ENCODE measurements at regions not wholly inside any gene's neighbourhood (a gene's known extent, or its start where the extent isn't known, plus 50 kb on each side); places are given as distances from the start of the nearest gene placed in this dataset.

- DNase-seq (ENCODE audit: low read depth): no peak
Observed at GRCh38 chr3:150064971-150065370, 94.3 kb upstream of the PFN2 start.

- DNase-seq (ENCODE audit: low read depth): no peak
Observed at GRCh38 chr3:150063237-150063636, 92.5 kb upstream of the PFN2 start.

- peak; percentile 90 for DNase-seq (ENCODE audit: low read depth)
Observed at GRCh38 chr3:150062492-150062891, 91.8 kb upstream of the PFN2 start.

DNA sequence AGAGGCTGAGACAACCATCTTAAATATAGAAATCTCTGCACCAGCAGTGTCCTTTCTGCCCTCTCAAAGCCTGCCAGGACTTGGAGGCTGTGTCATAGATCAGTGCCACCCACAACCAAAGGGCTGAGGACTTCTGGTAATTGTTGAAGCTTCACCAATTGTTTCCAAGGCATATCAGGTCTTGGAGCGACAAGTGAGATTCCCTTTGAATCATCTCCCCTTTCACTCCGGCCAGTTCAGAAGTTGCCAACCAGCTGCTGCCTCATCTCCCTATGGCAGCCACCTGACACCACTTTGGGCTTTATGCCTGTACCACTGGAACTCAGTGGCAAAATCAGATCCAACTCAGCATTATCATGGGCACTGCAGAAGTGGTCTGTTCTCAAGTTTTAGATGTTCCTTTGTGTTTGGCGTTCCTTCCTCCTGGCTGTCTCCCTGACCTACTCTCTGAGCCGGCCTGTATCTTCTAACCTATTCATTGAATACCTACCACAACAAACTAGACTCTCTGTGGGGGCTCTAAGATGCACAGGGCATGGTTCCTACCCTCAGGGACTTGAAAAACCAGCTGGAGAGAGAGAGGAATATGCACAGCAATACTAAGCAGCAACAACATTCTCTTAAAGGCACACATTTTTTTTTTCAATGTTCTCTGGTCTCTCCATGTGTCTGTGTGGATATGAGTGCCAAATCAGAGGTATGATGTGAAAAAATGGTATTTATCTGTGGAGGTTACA lies 90.8 kb upstream of the PFN2 start:
- peak; percentile 65 for DNase-seq (ENCODE audit: low read depth)

DNA sequence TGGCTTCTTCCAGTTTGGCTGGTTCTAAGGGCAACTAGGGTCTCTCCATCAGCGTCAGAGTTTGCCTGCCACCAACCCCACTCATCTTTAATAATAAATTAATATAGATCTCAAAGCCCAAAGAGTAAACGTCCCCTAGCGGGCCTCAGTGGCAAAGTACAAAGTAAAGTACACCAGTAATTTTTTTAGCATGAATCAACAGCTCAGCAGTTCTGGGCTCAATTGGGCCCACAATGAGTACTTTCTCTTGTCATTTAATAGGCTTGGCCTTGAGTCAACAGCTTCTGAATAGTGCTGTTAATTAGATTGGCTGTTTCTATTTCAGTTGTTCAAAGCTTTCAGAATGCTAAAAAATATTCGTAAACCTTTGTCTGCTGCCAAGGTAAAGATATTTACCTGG lies 89.0 kb upstream of the PFN2 start:
- no peak for DNase-seq (ENCODE audit: low read depth)

DNA sequence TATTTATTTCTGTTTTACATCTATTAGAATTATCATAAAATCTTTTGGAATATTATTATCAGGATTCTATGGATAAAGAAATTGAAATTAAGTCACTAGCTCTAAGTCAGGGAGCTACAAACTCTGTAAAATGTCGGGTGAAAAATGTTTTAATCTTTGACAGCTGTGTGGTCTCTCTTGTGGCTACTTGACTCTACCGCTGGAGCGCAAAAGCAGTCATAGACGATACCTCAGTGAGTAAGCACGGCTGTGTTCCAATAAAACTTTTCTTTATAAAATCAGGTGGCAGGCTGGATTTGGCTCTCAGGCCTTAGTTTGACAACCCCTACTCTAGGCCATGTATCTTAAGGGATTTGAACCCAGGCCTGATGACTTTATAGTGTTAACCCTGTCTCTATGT lies 88.5 kb upstream of the PFN2 start:
- no peak for DNase-seq (ENCODE audit: low read depth)

DNA sequence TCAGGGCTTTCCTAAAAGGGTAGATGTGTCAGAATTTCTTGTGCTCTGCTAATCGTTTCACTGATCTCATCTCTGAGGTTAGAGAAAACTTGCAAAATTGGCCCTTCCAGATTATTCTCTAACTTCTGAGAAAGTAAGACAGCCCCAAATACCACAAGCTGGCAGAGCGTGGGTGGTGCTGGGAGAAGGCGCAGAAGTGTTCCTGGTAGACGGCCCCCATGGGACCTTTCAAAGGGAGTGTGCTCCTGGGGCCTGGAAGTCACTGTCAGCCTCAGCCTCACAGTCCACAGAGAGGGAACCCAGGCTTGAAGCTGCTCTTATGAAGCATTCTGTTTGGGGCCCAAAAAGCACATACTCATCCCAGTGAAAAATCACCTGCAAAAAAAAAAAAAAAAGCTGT lies 86.5 kb upstream of the PFN2 start:
- DNase-seq (ENCODE audit: low read depth): no peak

GRCh38 chr3:150055332-150055731 lies 84.6 kb upstream of the PFN2 start:
- no peak for DNase-seq (ENCODE audit: low read depth)

DNA sequence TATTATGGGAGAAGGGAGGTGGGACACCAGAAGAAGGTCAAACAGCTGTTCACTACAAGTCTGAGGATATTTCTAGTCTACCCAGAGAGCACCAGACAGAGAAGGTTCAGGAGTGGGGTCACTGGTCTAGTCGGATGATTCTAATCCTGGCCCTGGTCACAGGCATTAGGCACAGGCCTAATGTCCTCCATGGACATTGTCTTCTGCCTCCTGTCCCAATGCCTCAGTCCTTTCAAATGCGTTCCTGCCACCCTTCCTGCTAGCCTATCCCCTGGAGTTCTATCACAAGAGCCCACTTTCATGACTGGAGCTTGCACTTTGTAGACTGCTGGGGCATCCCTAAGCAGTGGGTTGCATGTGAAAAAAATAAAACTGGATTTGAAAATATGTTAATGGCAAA lies 83.9 kb upstream of the PFN2 start:
- DNase-seq (ENCODE audit: low read depth): no peak

DNA sequence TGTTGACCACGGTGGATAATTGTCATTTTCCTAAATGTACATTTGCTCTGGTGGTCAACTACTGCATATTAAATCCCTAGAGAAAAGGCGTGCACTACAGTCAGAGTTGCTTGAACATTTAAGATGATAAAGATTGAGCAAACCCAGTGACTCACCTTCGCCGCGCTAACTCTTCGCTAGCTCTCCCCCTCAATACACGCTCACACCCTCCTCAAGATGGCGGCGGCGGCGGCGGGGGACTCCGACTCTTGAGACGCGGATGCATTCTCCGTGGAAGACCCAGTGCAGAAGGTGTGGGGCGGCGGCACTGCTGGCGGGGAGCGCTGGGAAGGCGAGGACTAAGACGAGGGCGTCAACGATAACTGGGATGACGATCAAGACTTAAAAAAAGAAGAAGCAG lies 79.8 kb upstream of the PFN2 start:
- no peak for DNase-seq (ENCODE audit: low read depth)

GRCh38 chr3:150049317-150049716 lies 78.6 kb upstream of the PFN2 start:
- DNase-seq (ENCODE audit: low read depth): no peak

GRCh38 chr3:150041877-150042276 lies 71.2 kb upstream of the PFN2 start:
- DNase-seq (ENCODE audit: low read depth): no peak

- DNase-seq (ENCODE audit: low read depth): no peak
Observed at GRCh38 chr3:150040097-150040496, 69.4 kb upstream of the PFN2 start.

DNA sequence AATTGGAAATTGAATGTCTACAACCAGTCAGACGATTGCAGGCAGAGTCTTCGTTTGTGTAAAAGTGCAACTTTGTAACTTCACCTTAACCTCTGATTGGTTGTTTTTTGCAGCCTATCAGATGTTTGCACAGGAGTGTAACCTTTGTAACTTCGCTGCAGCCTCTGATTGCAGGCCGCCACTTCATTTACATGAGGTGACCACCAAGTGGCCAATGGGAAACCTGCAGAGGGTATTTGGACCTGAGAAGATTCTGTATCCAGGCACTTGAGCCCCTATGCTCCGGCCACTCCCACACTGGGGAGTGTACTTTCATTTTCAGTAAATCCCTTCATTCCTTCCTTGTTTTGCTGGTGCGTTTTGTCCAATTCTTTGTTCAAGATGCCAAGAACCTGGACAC lies 68.1 kb upstream of the PFN2 start:
- DNase-seq (ENCODE audit: low read depth): no peak

DNA sequence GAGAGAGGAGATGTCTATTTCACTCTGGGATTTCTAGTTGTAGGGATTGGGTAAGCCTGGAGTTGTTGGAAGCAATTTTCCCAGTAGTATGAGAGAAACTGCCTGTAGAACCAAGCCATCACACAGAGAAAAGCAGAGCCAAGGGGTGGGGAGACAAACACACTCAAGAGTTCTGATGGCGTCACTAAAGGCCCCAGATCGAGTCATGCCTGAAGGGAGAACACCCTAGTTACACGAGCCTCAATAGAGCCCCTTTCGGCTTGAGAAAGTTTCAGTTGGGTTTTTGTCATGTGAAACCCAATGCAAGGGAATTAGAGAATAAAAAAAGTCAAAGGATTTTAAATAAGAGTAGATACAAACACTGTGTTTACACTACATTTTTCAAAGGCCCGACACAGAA lies 66.1 kb upstream of the PFN2 start:
- no peak for DNase-seq (ENCODE audit: low read depth)

DNA sequence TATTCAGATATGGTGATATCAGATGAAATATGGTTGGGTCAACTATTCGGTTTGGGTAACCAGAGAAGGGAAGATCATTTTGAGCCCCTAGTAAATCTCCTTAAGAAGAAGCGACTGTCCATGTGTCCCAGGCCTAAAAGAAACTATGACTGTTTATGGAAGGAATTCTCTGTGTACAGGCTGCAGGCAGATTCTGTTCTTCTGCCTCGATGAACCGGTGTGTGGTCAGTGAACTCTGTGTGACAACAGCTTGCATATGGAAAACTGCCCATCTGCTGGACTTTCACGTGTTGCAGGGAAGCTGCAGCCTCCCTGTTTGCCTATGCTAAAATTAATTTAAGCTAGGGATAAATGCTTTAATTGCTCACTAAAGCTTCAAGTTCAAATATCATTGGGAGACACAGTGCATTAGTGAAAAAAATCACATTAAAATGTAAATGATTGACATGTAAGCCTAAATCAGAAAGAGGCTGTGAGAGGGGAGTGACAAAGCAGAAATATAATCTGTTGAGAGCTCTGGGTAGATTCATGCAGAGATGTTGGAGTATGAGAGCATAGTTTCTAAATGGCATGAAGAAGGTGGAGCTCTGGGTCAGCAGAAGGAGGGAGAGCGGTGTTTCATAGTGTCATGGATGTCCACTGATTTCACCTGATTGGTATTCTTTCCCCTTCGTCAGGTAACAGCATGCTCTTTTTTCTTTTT lies 65.4 kb upstream of the PFN2 start:
- DNase-seq (ENCODE audit: low read depth): no peak

DNA sequence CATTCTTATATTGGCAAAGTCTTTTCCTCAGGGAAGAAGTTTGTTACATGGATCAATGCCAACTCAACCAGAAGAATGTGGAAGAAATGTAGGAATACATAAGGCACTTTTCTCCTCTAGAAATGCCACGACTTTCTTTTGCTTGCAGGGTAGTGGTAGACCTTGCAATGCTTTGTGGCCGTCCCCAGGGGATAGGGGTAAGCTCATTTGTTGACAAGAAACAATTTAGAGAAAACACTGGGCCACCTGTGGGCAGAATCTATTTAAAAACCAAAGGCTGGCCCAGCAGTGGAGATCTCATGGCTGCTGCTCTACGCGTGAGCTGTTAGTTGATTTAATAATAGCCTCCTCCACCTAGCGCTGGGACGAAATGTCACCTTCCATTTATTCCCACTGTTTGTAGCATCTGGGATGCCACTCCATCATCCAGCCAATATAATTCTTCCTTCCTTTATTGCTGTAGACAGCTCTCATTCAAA lies 64.6 kb upstream of the PFN2 start:
- peak; percentile 20 for DNase-seq (ENCODE audit: low read depth)

DNA sequence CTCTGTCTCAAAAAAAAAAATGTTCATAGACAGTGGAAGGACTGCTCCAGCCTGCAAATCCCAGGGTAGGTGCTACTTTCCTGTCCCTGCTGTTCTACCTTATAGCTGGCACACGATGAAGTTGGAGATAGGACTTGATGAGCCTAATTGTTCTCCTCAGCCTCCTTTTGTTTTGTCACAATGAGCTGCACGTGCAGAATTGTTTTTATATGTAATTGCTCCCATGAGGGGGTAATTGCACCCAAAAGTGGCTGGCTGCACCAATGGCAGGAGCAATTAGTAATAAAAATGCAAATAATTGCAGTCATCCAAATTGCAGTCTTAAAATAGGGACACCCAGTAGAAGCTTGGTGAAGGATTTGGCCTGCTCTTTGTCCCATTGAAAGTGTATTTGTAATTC lies 63.0 kb upstream of the PFN2 start:
- DNase-seq (ENCODE audit: low read depth): no peak

GRCh38 chr3:150030841-150031240 lies 60.1 kb upstream of the PFN2 start:
- no peak for DNase-seq (ENCODE audit: low read depth)

DNA sequence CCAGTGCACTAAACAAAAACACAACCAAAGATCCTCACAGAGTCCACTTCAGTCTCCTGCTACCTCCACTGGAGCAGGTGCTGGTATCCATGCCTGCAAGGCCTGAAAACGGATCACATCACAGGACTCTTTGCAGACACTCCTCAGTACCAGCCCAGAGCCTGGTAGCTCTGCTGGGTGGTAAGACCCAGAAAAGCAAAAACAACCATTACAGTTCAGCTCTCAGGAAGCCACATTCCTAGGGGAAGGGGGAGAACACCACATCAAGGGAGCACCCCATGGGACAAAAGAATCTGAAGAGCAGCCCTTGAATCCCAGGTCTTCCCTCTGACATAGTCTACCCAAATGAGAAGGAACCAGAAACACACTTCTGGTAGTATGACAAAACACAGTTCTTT lies 52.5 kb upstream of the PFN2 start:
- no peak for DNase-seq (ENCODE audit: low read depth)

DNA sequence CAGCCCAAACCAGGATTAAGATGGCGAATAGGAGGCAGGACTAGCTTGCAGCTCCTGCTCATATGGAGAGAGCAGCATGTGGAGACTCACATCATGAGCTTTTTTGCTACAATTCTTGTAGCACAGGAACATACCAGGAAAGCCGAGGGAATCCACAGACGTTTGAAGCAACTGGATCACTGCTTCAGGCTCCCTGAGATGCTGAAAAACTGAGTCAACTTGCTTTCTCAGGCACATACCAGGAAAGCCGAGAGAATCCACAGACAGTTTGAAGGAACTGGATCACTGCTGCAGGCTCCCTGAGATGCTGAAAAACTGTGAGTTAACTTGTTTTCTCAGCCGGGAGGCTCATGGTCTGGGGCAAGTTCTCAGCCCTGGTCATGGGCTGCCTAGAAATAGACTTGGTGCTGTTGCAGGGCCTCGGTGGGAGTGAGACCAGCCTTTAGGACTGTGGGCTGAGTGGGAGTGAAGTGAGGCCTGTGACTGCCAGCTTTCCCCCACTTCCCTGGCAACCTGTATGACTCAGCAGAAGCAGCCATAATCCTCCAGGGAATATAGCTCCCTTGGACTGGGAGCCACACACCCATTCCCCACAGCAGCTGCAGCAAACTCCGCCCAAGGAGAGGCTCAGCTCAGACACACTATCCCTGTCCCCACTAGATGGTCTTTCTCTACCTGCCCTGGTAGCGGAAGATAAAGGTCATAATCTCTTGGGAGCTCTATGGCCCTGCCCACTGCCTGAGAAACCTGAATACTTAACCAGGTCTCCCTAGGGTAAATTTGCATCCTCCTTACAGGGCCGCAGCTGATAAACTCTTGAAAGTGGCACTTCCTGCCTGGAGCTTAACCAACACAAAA lies 51.9 kb upstream of the PFN2 start:
- DNase-seq (ENCODE audit: low read depth): no peak

DNA sequence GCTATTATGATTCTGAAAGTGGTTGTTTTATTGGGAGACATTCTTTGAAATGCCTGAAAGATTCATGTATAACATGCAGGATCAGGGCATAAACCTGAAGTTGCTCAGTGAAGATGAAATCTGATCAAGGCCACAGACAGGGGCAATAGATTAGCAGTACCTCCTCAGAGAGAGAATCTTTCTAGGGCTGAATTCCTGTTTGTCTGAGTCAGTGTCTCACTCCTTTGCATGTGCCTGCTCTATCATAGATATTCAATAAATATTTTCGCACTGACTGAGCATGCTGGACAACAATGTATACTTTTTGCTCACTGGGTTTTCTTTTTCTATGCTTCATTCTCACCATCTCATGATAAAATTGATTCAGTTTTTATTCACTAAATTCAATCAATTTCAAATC lies 49.8 kb upstream of the PFN2 start:
- no peak for DNase-seq (ENCODE audit: low read depth)

All from fibroblast of gingiva (primary cell).